Putamen (tissue), 1 donor: ENCODE measurements at regions not wholly inside any gene's neighbourhood (a gene's known extent, or its start where the extent isn't known, plus 50 kb on each side); places are given as distances from the start of the nearest gene placed in this dataset.

Experiments used
- DNase-seq: peaks from one replicate; pipeline ENCODE4 v3.0.0-alpha.2; 2016; ENCODE audit warnings: low spot score

- DNase-seq: no peak
Observed at GRCh38 chr13:57224414-57224813, 57.4 kb downstream of the PRR20E start.

- no peak for DNase-seq
Observed at GRCh38 chr13:57250472-57250871, 83.5 kb downstream of the PRR20E start.

GRCh38 chr13:57253551-57253950 is 86.6 kb downstream of the PRR20E start:
- no peak for DNase-seq

DNA sequence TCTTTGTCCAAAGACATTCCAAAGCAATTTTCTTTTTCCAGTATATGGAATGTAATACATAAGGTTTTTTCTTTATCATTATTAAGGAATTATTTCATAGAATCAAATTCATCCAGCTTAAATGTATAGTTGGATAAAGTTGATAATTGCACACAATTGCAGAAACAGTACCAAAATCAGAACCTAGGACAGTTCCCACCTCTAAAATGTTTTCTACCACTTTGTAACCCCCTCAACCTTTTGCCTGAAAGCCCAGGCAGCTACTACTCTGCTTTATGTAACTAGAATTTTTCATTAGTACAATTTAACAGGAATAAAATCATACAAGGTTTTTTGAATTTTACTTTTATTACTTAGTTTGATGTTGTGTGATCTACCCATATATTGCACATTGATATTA is 98.0 kb downstream of the PRR20E start:
- no peak for DNase-seq

GRCh38 chr13:57270493-57270892 is 103.5 kb downstream of the PRR20E start:
- DNase-seq: no peak

- DNase-seq: no peak
Observed at GRCh38 chr13:57286511-57287098, 119.6 kb downstream of the PRR20E start.

DNA sequence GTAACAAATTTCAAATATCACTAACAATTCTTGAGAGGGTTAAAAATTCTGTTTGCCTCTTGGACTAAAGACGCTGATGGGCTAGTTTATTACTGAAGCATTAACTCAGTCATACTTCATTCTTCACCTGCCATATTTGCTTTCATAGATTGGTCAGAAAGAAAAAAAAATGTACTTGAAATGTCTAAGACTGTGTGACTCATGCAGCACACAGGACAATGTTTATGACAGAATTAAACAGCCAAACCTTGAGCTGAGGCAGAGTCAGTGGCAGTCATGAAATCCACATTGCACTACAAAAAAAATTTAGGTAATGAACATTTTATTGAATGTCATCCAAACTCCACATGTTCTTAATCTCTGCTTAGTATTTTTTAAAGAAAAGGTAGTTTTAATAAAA is 135.6 kb downstream of the PRR20E start:
- no peak for DNase-seq

DNA sequence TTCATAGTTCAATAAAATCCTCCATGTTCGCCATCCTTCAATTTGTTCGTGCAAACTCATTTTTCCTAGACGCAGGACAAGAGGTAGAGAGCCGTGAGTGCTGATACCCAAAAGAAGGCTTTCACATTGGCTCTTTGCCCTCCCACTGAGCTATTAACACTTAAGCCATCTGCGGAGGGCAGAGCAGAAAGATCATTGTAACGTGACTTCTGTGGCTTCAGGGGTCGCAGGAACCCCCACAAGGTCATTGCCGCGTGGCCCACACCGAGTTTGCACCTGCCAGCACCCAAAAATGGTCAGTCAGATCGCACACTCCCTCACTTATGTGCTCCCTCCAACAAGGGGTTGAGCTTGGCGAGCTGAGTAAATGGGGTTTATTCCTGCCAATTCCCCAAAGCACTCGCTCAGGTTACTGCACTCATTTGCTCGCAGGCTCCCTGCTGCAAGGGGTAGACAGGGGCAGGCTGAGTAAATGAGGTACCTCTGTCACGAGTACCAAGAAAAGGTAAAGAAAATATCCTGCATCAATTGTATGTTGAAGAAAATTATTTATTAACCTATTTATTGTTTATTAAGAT is 144.1 kb downstream of the PRR20E start:
- no peak for DNase-seq

DNA sequence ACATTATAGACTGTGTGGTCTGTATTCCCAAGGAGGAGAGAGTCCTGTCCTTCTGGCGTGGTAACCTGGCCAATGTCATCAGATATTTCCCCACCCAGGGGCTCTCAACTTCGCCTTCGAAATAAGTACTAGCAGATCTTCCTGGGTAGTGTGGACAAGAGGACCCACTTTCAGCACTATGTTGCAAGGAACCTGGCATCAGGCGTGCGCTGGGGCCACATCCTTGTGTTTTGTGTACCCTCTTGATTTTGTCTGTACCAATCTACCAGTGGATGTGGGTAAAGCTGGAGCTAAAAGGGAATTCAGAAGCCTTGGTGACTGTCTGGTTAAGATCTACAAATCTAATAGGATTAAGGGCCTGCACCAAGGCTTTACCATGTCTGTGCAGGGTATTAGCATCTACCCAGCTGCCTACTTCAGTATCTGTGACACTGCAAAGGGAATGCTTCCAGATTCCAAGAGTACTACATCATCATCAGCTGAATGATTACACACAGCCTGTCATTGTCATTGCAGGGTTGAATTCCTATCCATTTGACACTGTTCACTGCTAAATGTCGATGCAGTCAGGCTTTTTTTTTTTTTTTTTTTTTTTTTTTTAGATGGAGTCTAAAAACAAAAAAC is 148.0 kb downstream of the PRR20E start:
- DNase-seq: peak; percentile 13

GRCh38 chr13:57326532-57326931 is 159.5 kb downstream of the PRR20E start:
- no peak for DNase-seq

DNA sequence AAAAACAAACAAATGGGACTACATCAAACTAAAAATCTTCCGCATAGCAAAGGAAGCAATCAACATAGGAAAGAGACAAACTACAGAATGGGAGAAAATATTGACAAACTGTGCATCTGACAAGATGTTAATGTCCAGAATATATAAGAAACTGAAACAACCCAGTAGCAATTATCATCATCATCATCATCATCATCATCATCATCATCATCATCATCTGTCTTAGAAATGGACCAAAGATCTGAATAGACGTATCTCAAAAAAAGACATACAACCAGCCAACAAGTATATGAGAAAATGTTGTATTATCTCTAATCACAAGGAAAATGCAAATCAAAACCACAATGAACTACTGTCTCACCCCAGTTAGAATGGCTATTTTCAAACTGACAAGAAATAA is 173.9 kb downstream of the PRR20E start:
- no peak for DNase-seq

DNA sequence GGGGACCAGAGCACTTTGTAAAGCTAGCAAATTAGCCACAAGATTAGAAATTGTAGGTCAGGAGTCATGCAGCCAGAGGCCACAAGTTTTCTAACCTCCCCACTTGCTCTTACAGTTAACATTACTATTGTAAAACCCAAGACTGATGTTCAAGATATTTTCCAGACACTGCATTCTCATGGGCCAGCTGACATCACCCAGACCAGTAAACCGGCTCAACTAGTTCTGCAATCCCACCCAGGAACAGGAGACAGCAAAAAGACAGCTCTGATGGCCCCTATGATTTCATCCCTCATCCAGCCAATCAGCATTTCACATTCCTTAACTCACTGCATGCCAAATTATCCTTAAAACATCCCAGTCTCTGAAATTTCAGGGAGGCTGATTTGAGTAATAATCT is 178.5 kb downstream of the PRR20E start:
- DNase-seq: no peak

- DNase-seq: no peak
Observed at GRCh38 chr13:57346786-57347185, 179.8 kb downstream of the PRR20E start.

DNA sequence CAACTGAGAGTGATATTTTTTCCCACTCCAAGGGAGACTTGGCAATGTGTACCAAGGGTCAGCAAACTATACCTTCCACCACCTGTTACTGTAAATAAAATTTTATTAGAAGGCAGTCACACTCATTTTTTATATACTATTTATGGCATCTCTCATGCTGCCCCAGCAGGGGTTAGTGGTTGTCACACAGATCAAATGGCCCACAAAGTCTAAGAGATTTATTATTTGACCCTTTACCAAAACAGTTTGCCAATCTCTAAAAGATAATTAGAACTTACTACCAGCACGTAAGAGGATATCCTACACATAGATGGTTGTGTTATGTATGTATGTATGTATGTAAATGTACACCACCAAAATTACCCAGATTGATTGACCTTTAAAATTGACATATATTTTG is 185.1 kb downstream of the PRR20E start:
- DNase-seq: no peak

DNA sequence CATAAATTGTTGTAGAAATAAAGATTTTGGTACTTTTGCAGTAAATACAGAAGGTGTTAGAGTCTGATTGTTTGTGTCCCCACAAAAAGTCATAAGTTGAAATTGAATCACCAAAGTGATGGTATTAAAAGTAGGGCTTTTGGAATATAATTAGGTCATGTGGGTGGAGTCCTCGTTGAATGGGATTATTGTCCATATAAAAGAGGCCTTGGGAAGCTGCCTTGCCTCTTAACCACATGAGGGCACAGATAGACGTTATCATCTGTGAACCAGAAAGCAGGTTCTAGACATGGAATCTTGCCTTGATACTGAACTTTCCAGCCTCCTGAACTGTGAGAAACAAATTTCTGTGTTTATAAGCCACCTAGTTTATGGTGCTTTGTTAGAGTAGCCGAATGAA is 186.8 kb downstream of the PRR20E start:
- no peak for DNase-seq

- DNase-seq: no peak
Observed at GRCh38 chr13:57375876-57376275, 208.9 kb downstream of the PRR20E start.

DNA sequence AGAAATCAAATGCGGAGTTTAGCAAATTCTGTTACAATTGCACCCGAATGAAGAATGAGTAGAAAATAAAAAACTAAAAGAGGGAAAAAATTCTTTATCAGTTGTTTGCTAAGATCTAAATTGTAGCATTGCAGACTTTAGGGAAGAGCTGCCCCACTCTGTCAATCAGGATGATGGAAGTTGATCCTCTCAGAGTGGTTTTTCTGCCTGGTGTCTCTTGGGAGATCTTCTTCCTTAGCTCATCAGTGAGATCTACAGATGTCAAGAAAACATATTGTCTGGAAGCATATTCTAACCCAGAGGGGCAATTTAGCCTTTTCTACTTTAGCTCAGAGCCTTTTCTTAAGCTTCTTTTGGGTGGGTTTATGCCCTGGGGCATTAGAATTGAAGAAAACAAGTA is 223.2 kb upstream of the PCDH17 start:
- DNase-seq: no peak

DNA sequence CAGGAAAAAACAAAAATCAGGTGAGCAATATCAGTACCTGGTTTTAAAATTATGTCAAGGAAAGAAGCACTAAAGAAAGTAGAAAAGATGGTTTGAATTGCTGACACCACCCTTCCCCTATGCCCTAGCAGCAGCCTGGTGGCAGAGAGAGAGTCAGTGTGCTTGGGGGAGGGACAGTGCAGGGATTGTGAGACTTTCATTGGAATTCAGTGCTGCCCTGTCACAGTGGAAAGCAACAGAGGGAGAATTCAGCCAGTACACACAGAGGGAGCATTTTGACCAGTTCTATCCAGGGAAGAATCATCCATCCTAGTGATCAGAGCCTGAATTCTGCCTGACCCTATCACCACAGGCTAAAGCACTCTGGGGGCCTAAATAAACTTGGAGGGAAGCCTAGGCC is 222.4 kb upstream of the PCDH17 start:
- peak; percentile 62 for DNase-seq

DNA sequence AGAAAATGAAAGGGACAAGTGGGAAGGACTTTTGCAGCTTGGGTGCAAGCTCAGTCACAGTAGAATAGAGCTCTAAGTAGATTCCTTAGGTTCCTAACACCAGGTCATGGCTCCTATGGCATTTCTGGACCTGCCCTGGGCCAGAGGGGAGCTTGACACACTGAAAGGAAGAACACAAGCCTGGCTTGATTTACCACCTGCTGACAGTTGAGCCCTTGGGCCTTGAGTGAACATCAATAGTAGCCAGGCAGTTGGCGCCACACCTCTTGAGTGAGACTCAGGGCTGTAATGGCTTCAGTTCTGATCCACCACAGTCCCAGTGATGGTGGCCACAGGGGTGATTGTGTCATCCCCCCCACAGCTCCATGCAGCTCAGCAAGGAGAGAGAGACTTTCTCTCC is 221.9 kb upstream of the PCDH17 start:
- no peak for DNase-seq

DNA sequence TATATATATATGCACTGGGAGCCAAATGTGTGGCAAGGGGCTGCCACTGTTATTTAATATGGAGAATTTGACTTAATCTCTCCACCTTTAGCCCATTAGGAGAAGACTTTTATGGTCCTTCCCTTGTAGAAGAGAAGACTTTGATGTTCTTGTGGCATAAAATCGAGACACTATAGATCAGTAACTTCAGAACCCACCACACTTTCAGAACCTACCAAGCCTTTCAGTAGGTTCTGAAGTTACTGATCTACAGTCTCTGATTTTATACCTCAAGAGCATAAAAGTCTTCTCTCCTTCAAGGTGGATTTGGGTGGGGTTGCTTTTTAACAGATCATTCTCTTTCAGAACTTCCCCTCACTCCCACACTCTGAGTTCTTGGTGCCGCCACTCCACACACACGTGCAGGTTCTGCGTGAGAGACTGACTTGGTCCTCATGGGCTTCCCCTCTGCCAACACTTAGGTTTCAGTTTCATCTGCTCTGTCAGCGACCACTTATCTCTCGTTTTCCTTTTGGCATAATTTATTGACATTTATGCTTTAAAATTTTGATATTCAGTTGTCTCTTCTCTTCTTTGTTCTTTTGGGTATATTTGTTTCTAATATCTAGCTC is 213.4 kb upstream of the PCDH17 start:
- no peak for DNase-seq

GRCh38 chr13:57424379-57424778 is 207.2 kb upstream of the PCDH17 start:
- DNase-seq: no peak

GRCh38 chr13:57425531-57425930 is 206.0 kb upstream of the PCDH17 start:
- DNase-seq: no peak

DNA sequence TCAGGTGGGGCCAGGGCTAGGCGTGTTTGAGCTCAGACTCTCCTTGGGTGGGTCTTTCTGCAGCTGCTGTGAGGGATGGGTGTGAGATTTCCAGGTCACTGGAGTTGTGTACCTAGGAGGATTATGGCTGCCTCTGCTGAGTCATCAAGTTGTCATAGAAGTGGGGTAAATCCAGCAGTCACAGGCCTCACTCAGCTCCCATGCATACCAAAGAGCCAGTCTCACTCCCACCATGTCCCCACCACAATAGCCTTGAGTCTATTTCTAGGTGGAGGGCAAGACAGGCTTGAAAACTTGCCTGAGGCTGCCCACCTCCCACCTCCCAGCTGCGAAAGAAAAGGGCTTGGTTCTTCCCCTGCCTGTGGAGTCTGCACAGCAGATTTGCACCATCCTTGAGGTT is 194.0 kb upstream of the PCDH17 start:
- DNase-seq: no peak

GRCh38 chr13:57438072-57438471 is 193.5 kb upstream of the PCDH17 start:
- no peak for DNase-seq
